KG1 (cell line): ENCODE measurements at regions not wholly inside any gene's neighbourhood (a gene's known extent, or its start where the extent isn't known, plus 50 kb on each side); places are given as distances from the start of the nearest gene placed in this dataset.

ENCODE experiments used
- DNase-seq: peaks from one replicate; lab custom pipeline; 2025; lab: John Stamatoyannopoulos, UW

- DNase-seq, result no peak
Measured at GRCh38 chr1:234716908-234717375, 107.0 kb upstream of the IRF2BP2 start.

GRCh38 chr1:234715252-234716014 lies 105.5 kb upstream of the IRF2BP2 start:
- no peak for DNase-seq

GRCh38 chr1:234713859-234714258 lies 103.9 kb upstream of the IRF2BP2 start:
- no peak for DNase-seq

GRCh38 chr1:234713440-234713839 lies 103.5 kb upstream of the IRF2BP2 start:
- DNase-seq, result no peak

GRCh38 chr1:234712891-234713305 lies 102.9 kb upstream of the IRF2BP2 start:
- no peak for DNase-seq

GRCh38 chr1:234710936-234711724 lies 101.2 kb upstream of the IRF2BP2 start:
- no peak for DNase-seq

- DNase-seq, result no peak
Measured at GRCh38 chr1:234710381-234710780, 100.4 kb upstream of the IRF2BP2 start.

GRCh38 chr1:234709473-234710228 lies 99.7 kb upstream of the IRF2BP2 start:
- no peak for DNase-seq

GRCh38 chr1:234708700-234709395 lies 98.9 kb upstream of the IRF2BP2 start:
- no peak for DNase-seq

- DNase-seq, result no peak
Measured at GRCh38 chr1:234707641-234708040, 97.7 kb upstream of the IRF2BP2 start.

- DNase-seq, result no peak
Measured at GRCh38 chr1:234706931-234707330, 97.0 kb upstream of the IRF2BP2 start.

GRCh38 chr1:234706199-234706598 lies 96.2 kb upstream of the IRF2BP2 start:
- no peak for DNase-seq

GRCh38 chr1:234705615-234706014 lies 95.6 kb upstream of the IRF2BP2 start:
- no peak for DNase-seq

- no peak for DNase-seq
Measured at GRCh38 chr1:234704106-234704887, 94.3 kb upstream of the IRF2BP2 start.

GRCh38 chr1:234702342-234703000 lies 92.5 kb upstream of the IRF2BP2 start:
- no peak for DNase-seq

GRCh38 chr1:234701737-234702341 lies 91.9 kb upstream of the IRF2BP2 start:
- no peak for DNase-seq

GRCh38 chr1:234699795-234700665 lies 90.1 kb upstream of the IRF2BP2 start:
- DNase-seq, result no peak

GRCh38 chr1:234698686-234699085 lies 88.7 kb upstream of the IRF2BP2 start:
- DNase-seq, result no peak

- no peak for DNase-seq
Measured at GRCh38 chr1:234697741-234698140, 87.8 kb upstream of the IRF2BP2 start.
